ENCODE measurements at regions not wholly inside any gene's neighbourhood (a gene's known extent, or its start where the extent isn't known, plus 50 kb on each side); places are given as distances from the start of the nearest gene placed in this dataset.

DNA sequence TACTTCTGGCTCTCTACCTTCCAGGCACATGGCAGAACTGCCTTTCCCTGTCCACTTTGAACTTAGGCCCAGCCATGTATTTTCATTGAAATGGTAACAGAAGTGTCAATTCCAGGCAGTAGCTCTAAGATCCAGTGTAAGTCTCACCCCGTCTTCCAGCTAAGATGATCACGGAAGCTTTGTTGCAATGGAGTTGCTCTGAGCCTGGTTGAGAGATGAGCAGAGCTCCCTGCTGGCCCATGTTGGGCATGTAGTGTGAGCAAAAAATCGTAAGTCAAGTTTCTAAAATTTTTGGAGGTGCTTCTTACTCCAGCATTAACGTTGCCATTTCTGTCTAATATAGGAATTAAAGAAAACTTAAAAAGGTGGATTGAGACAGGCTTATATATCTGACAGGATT, 274.4 kb downstream of the IPMK start:
- TF ChIP-seq TAF1 (IDR thresholded peaks at IDR 0.05; ENCODE audit: borderline replicate concordance, insufficient read depth, low read length) (no peak), SIN3A (IDR thresholded peaks at IDR 0.05; ENCODE audit: borderline replicate concordance, insufficient read depth, low read length) (no peak), POLR2AphosphoS5 (IDR thresholded peaks at IDR 0.05; ENCODE audit: low read depth, low read length) (no peak)
- TF ChIP-seq, protein P1, sequence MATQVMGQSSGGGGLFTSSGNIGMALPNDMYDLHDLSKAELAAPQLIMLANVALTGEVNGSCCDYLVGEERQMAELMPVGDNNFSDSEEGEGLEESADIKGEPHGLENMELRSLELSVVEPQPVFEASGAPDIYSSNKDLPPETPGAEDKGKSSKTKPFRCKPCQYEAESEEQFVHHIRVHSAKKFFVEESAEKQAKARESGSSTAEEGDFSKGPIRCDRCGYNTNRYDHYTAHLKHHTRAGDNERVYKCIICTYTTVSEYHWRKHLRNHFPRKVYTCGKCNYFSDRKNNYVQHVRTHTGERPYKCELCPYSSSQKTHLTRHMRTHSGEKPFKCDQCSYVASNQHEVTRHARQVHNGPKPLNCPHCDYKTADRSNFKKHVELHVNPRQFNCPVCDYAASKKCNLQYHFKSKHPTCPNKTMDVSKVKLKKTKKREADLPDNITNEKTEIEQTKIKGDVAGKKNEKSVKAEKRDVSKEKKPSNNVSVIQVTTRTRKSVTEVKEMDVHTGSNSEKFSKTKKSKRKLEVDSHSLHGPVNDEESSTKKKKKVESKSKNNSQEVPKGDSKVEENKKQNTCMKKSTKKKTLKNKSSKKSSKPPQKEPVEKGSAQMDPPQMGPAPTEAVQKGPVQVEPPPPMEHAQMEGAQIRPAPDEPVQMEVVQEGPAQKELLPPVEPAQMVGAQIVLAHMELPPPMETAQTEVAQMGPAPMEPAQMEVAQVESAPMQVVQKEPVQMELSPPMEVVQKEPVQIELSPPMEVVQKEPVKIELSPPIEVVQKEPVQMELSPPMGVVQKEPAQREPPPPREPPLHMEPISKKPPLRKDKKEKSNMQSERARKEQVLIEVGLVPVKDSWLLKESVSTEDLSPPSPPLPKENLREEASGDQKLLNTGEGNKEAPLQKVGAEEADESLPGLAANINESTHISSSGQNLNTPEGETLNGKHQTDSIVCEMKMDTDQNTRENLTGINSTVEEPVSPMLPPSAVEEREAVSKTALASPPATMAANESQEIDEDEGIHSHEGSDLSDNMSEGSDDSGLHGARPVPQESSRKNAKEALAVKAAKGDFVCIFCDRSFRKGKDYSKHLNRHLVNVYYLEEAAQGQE (IDR thresholded peaks at IDR 0.05; ENCODE audit: insufficient read depth in 1 of 2, low read depth in 2 of 2, low read length in 2 of 2): no peak

Measured in PFSK-1 (cell line).